Testis (tissue), 2 donors: ENCODE measurements at regions not wholly inside any gene's neighbourhood (a gene's known extent, or its start where the extent isn't known, plus 50 kb on each side); places are given as distances from the start of the nearest gene placed in this dataset.

ENCODE experiments used
- DNase-seq: peaks from one replicate; pipeline ENCODE4 v3.0.0-alpha.2; 2019
- H3K27ac ChIP-seq, 2 donors: fragments of 200-600 bp; sonication (generic); one replicate each; pipeline ENCODE4 v1.5.1; 2019
- H3K27me3 ChIP-seq: fragments of 200-600 bp; sonication (generic); one replicate; pipeline ENCODE4 v1.5.1; 2019
- H3K36me3 ChIP-seq: fragments of 200-600 bp; sonication (generic); one replicate; pipeline ENCODE4 v1.5.1; 2017; ENCODE audit warnings: low read depth; ENCODE audit errors: missing control alignments
- H3K4me1 ChIP-seq: fragments of 200-600 bp; sonication (generic); one replicate; pipeline ENCODE4 v1.5.1; 2019
- H3K4me3 ChIP-seq, 2 donors: fragments of 200-600 bp; sonication (generic); one replicate each; pipeline ENCODE4 v1.5.1; 2017 to 2019
- H3K9me3 ChIP-seq: fragments of 200-600 bp; sonication (generic); one replicate; pipeline ENCODE4 v1.5.1; 2017
- POLR2A ChIP-seq: fragments of 450-650 bp; IDR thresholded peaks from one replicate; pipeline ENCODE4 v1.6.1; 2017; ENCODE audit warnings: antibody characterized with exemption, mild to moderate bottlenecking, moderate library complexity
- WGBS, 2 donors: methylation state at CpG; one replicate each; pipeline ENCODE4 v1.1.5; 2018; 5-methylcytosine and 5-hydroxymethylcytosine counted together
- intact Hi-C: fragments of 100-400 bp; cut with DNase I; formaldehyde crosslinking; loops from one replicate; pipeline ENCODE4 v1.15.1; 2023; ENCODE audit warnings: low total_unique reads
- TF ChIP-seq, protein P1 (sequence below), 3 experiments: fragments of 450-650 bp in 2 of 3; fragments of 200-600 bp in 1 of 3; sonication (generic) in 1 of 3; IDR thresholded peaks; one replicate each; pipeline ENCODE4 v1.5.1; 2016 to 2019; ENCODE audit warnings: antibody characterized with exemption in 3 of 3, mild to moderate bottlenecking in 2 of 3, moderate library complexity in 1 of 3

DNA sequence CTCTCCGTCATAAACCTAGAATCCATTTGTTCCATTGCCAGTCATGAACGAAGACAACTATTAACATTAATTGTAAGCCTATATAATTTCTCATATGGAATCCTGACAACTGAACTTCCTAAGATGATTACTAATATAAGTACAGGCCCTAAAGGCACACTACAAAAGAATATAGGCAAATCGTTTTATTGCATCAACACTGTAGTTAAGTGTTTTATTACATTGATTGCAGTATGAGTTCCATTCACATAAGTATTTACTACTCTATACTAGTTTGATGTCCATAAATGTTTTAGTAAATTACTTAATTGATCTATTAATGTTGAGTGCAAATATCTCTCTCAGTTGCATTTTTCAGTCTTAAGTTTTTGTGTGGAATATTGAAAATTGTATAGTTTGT is 113.1 kb upstream of the SEMA3C start:
- no peaks in the 10 kb centered on the region for H3K27me3 ChIP-seq
- H3K4me1 ChIP-seq = no peaks in the 10 kb centered on the region
- H3K4me3 ChIP-seq = no peak overlapping the region
- no peak overlapping the region for H3K27ac ChIP-seq
- intact Hi-C loops = no loop called here
- WGBS, 2 donors = 89 to 93% methylated on average over 3 of the region's 3 CpGs
- TF ChIP-seq, protein P1, sequence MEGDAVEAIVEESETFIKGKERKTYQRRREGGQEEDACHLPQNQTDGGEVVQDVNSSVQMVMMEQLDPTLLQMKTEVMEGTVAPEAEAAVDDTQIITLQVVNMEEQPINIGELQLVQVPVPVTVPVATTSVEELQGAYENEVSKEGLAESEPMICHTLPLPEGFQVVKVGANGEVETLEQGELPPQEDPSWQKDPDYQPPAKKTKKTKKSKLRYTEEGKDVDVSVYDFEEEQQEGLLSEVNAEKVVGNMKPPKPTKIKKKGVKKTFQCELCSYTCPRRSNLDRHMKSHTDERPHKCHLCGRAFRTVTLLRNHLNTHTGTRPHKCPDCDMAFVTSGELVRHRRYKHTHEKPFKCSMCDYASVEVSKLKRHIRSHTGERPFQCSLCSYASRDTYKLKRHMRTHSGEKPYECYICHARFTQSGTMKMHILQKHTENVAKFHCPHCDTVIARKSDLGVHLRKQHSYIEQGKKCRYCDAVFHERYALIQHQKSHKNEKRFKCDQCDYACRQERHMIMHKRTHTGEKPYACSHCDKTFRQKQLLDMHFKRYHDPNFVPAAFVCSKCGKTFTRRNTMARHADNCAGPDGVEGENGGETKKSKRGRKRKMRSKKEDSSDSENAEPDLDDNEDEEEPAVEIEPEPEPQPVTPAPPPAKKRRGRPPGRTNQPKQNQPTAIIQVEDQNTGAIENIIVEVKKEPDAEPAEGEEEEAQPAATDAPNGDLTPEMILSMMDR (IDR thresholded peaks at IDR 0.05) = no peak
- TF ChIP-seq POLR2A = no peak
- H3K9me3 ChIP-seq = no peaks in the 10 kb centered on the region
- DNase-seq = no peak
- no peaks in the 10 kb centered on the region for H3K36me3 ChIP-seq

DNA sequence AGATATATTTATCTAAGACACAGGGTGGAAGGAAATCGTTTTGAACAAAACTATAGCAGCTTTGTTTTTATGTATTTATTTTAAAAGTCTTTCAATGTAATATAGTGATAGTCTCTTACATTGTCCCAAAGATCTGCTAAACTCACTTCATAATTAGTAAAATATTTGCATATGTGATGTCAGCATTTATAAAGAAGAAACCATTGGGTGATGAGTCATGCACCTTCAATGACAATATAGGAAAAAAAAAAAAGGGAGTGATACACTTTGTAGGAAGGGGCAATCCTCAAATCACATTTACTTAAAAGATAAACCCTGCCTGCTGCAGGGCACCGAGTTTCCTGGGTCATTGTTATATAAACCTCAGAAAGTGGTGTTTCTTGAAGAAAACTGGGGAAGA is 112.4 kb upstream of the SEMA3C start:
- DNase-seq = no peak
- intact Hi-C loops = no loop called here
- 73 to 74% methylated on average over 2 of the region's 2 CpGs for WGBS, 2 donors
- no peak overlapping the region for H3K27ac ChIP-seq
- H3K9me3 ChIP-seq = no peaks in the 10 kb centered on the region
- H3K36me3 ChIP-seq = no peaks in the 10 kb centered on the region
- TF ChIP-seq, protein P1 (IDR thresholded peaks at IDR 0.05) = no peak
- TF ChIP-seq POLR2A = no peak
- H3K27me3 ChIP-seq = no peaks in the 10 kb centered on the region
- H3K4me3 ChIP-seq = no peak overlapping the region
- no peaks in the 10 kb centered on the region for H3K4me1 ChIP-seq

DNA sequence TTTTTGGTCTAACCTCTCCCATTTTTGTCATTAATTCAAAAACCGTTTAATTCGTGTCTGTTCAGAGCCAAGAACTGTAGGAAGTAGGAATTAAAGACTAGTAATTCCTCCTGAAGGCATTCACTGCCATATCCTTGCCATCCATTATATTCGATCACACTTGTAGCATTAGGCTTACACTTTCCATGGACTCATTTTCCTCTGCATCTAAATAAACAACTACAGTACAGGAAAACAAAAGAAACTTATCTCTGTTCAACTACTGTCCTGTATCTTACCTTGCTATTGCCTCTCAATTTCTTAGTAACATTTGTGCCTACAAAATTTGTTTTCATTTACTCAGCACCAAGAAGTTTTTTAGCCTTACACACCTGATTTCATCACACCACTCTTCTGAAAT is 111.6 kb upstream of the SEMA3C start:
- H3K36me3 ChIP-seq = no peaks in the 10 kb centered on the region
- H3K27me3 ChIP-seq = no peaks in the 10 kb centered on the region
- no peak for DNase-seq
- no peaks in the 10 kb centered on the region for H3K9me3 ChIP-seq
- no peaks in the 10 kb centered on the region for H3K4me1 ChIP-seq
- TF ChIP-seq POLR2A = no peak
- TF ChIP-seq, protein P1 (IDR thresholded peaks at IDR 0.05) = no peak
- H3K4me3 ChIP-seq = no peak overlapping the region
- 90 to 96% methylated on average over 3 of the region's 3 CpGs for WGBS, 2 donors
- intact Hi-C loops = no loop called here
- no peak overlapping the region for H3K27ac ChIP-seq

DNA sequence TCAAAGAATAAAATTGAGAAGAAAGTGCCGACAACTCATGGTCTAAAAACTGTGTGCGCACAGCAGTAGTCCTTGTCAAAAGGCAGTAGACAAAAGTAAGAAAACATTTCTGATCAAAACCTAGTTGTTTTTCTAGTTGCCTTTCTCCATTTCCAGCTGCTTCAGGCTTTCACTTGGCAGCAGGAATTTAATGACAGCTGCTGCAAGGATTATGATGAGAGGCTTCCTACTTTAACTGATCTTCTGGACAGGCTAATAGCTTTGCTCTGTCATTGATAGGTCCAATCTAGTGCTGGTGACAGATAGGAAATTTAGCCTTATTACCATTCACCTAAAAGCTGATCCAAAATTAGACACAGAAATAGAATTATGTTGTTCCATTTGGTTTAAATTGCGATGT is 110.7 kb upstream of the SEMA3C start:
- intact Hi-C loops = no loop called here
- TF ChIP-seq, protein P1 (IDR thresholded peaks at IDR 0.05) = no peak
- TF ChIP-seq POLR2A = no peak
- H3K27me3 ChIP-seq = no peaks in the 10 kb centered on the region
- no peak overlapping the region for H3K27ac ChIP-seq
- no peaks in the 10 kb centered on the region for H3K9me3 ChIP-seq
- 88 to 90% methylated on average over 3 of the region's 3 CpGs for WGBS, 2 donors
- no peaks in the 10 kb centered on the region for H3K36me3 ChIP-seq
- no peaks in the 10 kb centered on the region for H3K4me1 ChIP-seq
- H3K4me3 ChIP-seq = no peak overlapping the region
- DNase-seq = no peak

DNA sequence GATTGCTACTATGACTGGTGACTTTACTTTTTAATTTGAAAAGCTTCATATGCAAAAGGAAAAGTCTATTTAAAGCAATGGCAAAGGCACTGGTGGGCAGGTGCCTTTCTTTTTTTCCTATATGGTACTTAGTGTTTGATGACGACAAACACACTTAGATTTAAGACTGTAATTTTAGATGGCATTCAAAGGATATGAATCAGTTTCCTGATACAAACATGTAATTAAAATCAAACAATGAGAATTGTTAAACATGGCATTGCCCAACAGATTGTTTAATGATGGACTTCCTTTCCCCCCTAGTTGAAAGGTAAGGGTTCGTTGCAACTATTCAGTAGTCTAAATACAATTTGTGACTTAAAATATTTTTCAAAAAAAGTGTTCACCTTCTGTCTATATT is 106.5 kb upstream of the SEMA3C start:
- intact Hi-C loops = no loop called here
- H3K36me3 ChIP-seq = no peaks in the 10 kb centered on the region
- H3K4me3 ChIP-seq = no peak overlapping the region
- no peak overlapping the region for H3K27ac ChIP-seq
- no peaks in the 10 kb centered on the region for H3K9me3 ChIP-seq
- no peak for DNase-seq
- WGBS, 2 donors = 90 to 91% methylated on average over 2 of the region's 2 CpGs
- TF ChIP-seq, protein P1 (IDR thresholded peaks at IDR 0.05) = no peak
- TF ChIP-seq POLR2A = no peak
- H3K4me1 ChIP-seq = no peaks in the 10 kb centered on the region
- no peaks in the 10 kb centered on the region for H3K27me3 ChIP-seq
